Mesendoderm (in vitro differentiated cells): ENCODE measurements at regions not wholly inside any gene's neighbourhood (a gene's known extent, or its start where the extent isn't known, plus 50 kb on each side); places are given as distances from the start of the nearest gene placed in this dataset.

Experiments used
- DNase-seq: peaks from one replicate; pipeline ENCODE4 v3.0.0; 2013
- H2AK5ac ChIP-seq: 2 replicates; pipeline ENCODE4 v1.6.1; 2013; ENCODE audit warnings: low read length, inconsistent platforms
- H2BK120ac ChIP-seq: 2 replicates; pipeline ENCODE4 v1.6.1; 2013; ENCODE audit warnings: low read depth, mild to moderate bottlenecking, low read length, moderate library complexity, mixed read lengths
- H2BK15ac ChIP-seq: replicated peaks from 2 replicates; pipeline ENCODE4 v1.6.1; 2013; ENCODE audit warnings: low read depth, mild to moderate bottlenecking, moderate library complexity
- H2BK5ac ChIP-seq: 2 replicates; pipeline ENCODE4 v1.6.1; 2013; ENCODE audit warnings: low read length, inconsistent platforms
- H3K18ac ChIP-seq: 2 replicates; pipeline ENCODE4 v1.6.1; 2013; ENCODE audit warnings: mild to moderate bottlenecking, low read length, mixed read lengths
- H3K23ac ChIP-seq: one replicate; pipeline ENCODE4 v1.6.1; 2013; ENCODE audit warnings: low read length
- H3K27ac ChIP-seq: 2 replicates; pipeline ENCODE4 v1.5.1; 2013; ENCODE audit warnings: low read depth, mild to moderate bottlenecking, inconsistent platforms, low read length, moderate library complexity
- H3K27me3 ChIP-seq: 2 replicates; pipeline ENCODE4 v1.6.1; 2013; ENCODE audit warnings: low read length, control low read depth, mild to moderate bottlenecking, inconsistent platforms; ENCODE audit not compliant: insufficient read depth, poor library complexity
- H3K36me3 ChIP-seq: 2 replicates; pipeline ENCODE4 v1.6.1; 2013; ENCODE audit warnings: low read length, inconsistent platforms; ENCODE audit not compliant: control insufficient read depth, insufficient read depth
- H3K4ac ChIP-seq: one replicate; pipeline ENCODE4 v1.6.1; 2013; ENCODE audit warnings: low read depth, mild to moderate bottlenecking, low read length, moderate library complexity
- H3K4me1 ChIP-seq: 2 replicates; pipeline ENCODE4 v1.6.1; 2013; ENCODE audit warnings: low read depth, low read length, inconsistent platforms; ENCODE audit not compliant: control insufficient read depth
- H3K4me2 ChIP-seq: 2 replicates; pipeline ENCODE4 v1.6.1; 2013; ENCODE audit warnings: low read length
- H3K4me3 ChIP-seq: 2 replicates; pipeline ENCODE4 v1.5.1; 2013; ENCODE audit warnings: mild to moderate bottlenecking, low read length
- H3K56ac ChIP-seq: one replicate; pipeline ENCODE4 v1.6.1; 2013; ENCODE audit warnings: low read length
- H3K79me1 ChIP-seq: 2 replicates; pipeline ENCODE4 v1.6.1; 2013; ENCODE audit warnings: low read length, inconsistent platforms
- H3K79me2 ChIP-seq: 2 replicates; pipeline ENCODE4 v1.6.1; 2013; ENCODE audit warnings: mild to moderate bottlenecking, low read length; ENCODE audit not compliant: control insufficient read depth, insufficient read depth
- H3K9ac ChIP-seq: 2 replicates; pipeline ENCODE4 v1.6.1; 2013; ENCODE audit warnings: low read length, inconsistent platforms
- H4K5ac ChIP-seq: one replicate; pipeline ENCODE4 v1.6.1; 2013; ENCODE audit warnings: low read length
- H4K8ac ChIP-seq: one replicate; pipeline ENCODE4 v1.6.1; 2013; ENCODE audit warnings: low read depth, mild to moderate bottlenecking, control low read depth, low read length, moderate library complexity
- WGBS: extraction: QIAGEN DNeasy Blood & Tissue Kit; methylation state at CpG from one replicate; pipeline ENCODE4 v1.1.7; 2013; ENCODE audit warnings: low lambda C conversion rate, missing lambda C conversion rate; ENCODE audit not compliant: insufficient coverage; ENCODE audit errors: extremely low coverage; 5-methylcytosine and 5-hydroxymethylcytosine counted together

- Histone ChIP-seq H3K4ac (no peak overlapping the region), H3K4me1 (no peaks in the 10 kb centered on the region), H2BK15ac (no peak overlapping the region), H3K56ac (no peak overlapping the region), H2BK120ac (no peak overlapping the region), H3K9ac (no peak overlapping the region), H2BK5ac (no peak overlapping the region), H3K18ac (no peak overlapping the region), H3K23ac (no peak overlapping the region), H2AK5ac (no peak overlapping the region), H3K36me3 (no peaks in the 10 kb centered on the region), H3K27me3 (no peaks in the 10 kb centered on the region), H3K79me2 (no peaks in the 10 kb centered on the region), H4K5ac (no peak overlapping the region), H3K27ac (no peak overlapping the region), H4K8ac (no peak overlapping the region), H3K4me2 (no peak overlapping the region), H3K79me1 (no peaks in the 10 kb centered on the region), H3K4me3 (no peak overlapping the region)
- no peak for DNase-seq
- WGBS, result 96% methylated on average over 4 of the region's 4 CpGs
Observed at GRCh38 chr1:5737081-5737480, 255.1 kb downstream of the NPHP4 start.

GRCh38 chr1:5734996-5735395 is 257.2 kb downstream of the NPHP4 start:
- Histone ChIP-seq H3K4me3 (no peak overlapping the region), H4K8ac (no peak overlapping the region), H2BK120ac (no peak overlapping the region), H3K4ac (no peak overlapping the region), H2BK15ac (no peak overlapping the region), H3K27me3 (no peaks in the 10 kb centered on the region), H3K79me1 (no peaks in the 10 kb centered on the region), H3K23ac (no peak overlapping the region), H3K27ac (no peak overlapping the region), H3K36me3 (no peaks in the 10 kb centered on the region), H2BK5ac (no peak overlapping the region), H3K56ac (no peak overlapping the region), H4K5ac (no peak overlapping the region), H3K18ac (no peak overlapping the region), H2AK5ac (no peak overlapping the region), H3K79me2 (no peaks in the 10 kb centered on the region), H3K4me1 (no peaks in the 10 kb centered on the region), H3K9ac (no peak overlapping the region), H3K4me2 (no peak overlapping the region)
- WGBS, result no CpG with 5 or more reads among the region's 8 CpGs
- no peak for DNase-seq

GRCh38 chr1:5734414-5734813 is 257.8 kb downstream of the NPHP4 start:
- Histone ChIP-seq H3K27ac (no peak overlapping the region), H3K36me3 (no peaks in the 10 kb centered on the region), H2BK5ac (no peak overlapping the region), H4K5ac (no peak overlapping the region), H4K8ac (no peak overlapping the region), H2AK5ac (no peak overlapping the region), H3K4me3 (no peak overlapping the region), H3K56ac (no peak overlapping the region), H3K79me2 (no peaks in the 10 kb centered on the region), H3K4me1 (no peaks in the 10 kb centered on the region), H3K4me2 (no peak overlapping the region), H3K9ac (no peak overlapping the region), H2BK120ac (no peak overlapping the region), H2BK15ac (no peak overlapping the region), H3K4ac (no peak overlapping the region), H3K18ac (no peak overlapping the region), H3K79me1 (no peaks in the 10 kb centered on the region), H3K27me3 (no peaks in the 10 kb centered on the region), H3K23ac (no peak overlapping the region)
- no CpG with 5 or more reads among the region's 8 CpGs for WGBS
- DNase-seq, result no peak

- no peak overlapping the region for H3K18ac ChIP-seq
- H3K4ac ChIP-seq, result no peak overlapping the region
- H3K79me2 ChIP-seq, result no peaks in the 10 kb centered on the region
- H4K5ac ChIP-seq, result no peak overlapping the region
- H3K4me3 ChIP-seq, result no peak overlapping the region
- H3K36me3 ChIP-seq, result no peaks in the 10 kb centered on the region
- H2BK120ac ChIP-seq, result no peak overlapping the region
- no peak overlapping the region for H3K9ac ChIP-seq
- WGBS, result no CpG with 5 or more reads among the region's 13 CpGs
- no peak for DNase-seq
- H3K27me3 ChIP-seq, result no peaks in the 10 kb centered on the region
- H2BK5ac ChIP-seq, result no peak overlapping the region
- no peaks in the 10 kb centered on the region for H3K79me1 ChIP-seq
- H3K56ac ChIP-seq, result no peak overlapping the region
- H3K27ac ChIP-seq, result no peak overlapping the region
- H2BK15ac ChIP-seq, result no peak overlapping the region
- H3K4me1 ChIP-seq, result no peaks in the 10 kb centered on the region
- no peak overlapping the region for H3K23ac ChIP-seq
- no peak overlapping the region for H2AK5ac ChIP-seq
- no peak overlapping the region for H3K4me2 ChIP-seq
- no peak overlapping the region for H4K8ac ChIP-seq
Observed at GRCh38 chr1:5733596-5733995, 258.6 kb downstream of the NPHP4 start.

GRCh38 chr1:5731110-5731423 is 261.2 kb downstream of the NPHP4 start:
- Histone ChIP-seq H3K56ac (no peak overlapping the region), H3K4ac (no peak overlapping the region), H3K4me2 (no peak overlapping the region), H3K4me3 (no peak overlapping the region), H3K27me3 (no peaks in the 10 kb centered on the region), H4K5ac (no peak overlapping the region), H2BK15ac (no peak overlapping the region), H3K79me1 (no peaks in the 10 kb centered on the region), H3K9ac (no peak overlapping the region), H2AK5ac (no peak overlapping the region), H4K8ac (no peak overlapping the region), H2BK120ac (no peak overlapping the region), H3K18ac (no peak overlapping the region), H2BK5ac (no peak overlapping the region), H3K79me2 (no peaks in the 10 kb centered on the region), H3K27ac (no peak overlapping the region), H3K36me3 (no peaks in the 10 kb centered on the region), H3K4me1 (no peaks in the 10 kb centered on the region), H3K23ac (no peak overlapping the region)
- no CpG with 5 or more reads among the region's 5 CpGs for WGBS
- no peak for DNase-seq

GRCh38 chr1:5730272-5731109 is 261.7 kb downstream of the NPHP4 start:
- Histone ChIP-seq H4K5ac (no peak overlapping the region), H3K27ac (no peak overlapping the region), H2AK5ac (no peak overlapping the region), H3K4me2 (no peak overlapping the region), H3K4me3 (no peak overlapping the region), H3K56ac (no peak overlapping the region), H4K8ac (no peak overlapping the region), H3K79me1 (no peaks in the 10 kb centered on the region), H3K23ac (no peak overlapping the region), H2BK120ac (no peak overlapping the region), H3K79me2 (no peaks in the 10 kb centered on the region), H3K27me3 (no peaks in the 10 kb centered on the region), H3K36me3 (no peaks in the 10 kb centered on the region), H3K4me1 (no peaks in the 10 kb centered on the region), H3K4ac (no peak overlapping the region), H3K9ac (no peak overlapping the region), H2BK5ac (no peak overlapping the region), H2BK15ac (no peak overlapping the region), H3K18ac (no peak overlapping the region)
- WGBS, result no CpG with 5 or more reads among the region's 16 CpGs
- no peak for DNase-seq
